SW480 (cell line): ENCODE measurements at regions not wholly inside any gene's neighbourhood (a gene's known extent, or its start where the extent isn't known, plus 50 kb on each side); places are given as distances from the start of the nearest gene placed in this dataset.
A peak's percentile ranks its signal among the peaks of the same experiment; 100 is the strongest.

Experiments used
- DNase-seq: peaks from one replicate; pipeline ENCODE4 v3.0.0-alpha.2; 2016; ENCODE audit warnings: low spot score

GRCh38 chr4:54988655-54989054 lies 136.7 kb downstream of the KDR start:
- DNase-seq: no peak

DNA sequence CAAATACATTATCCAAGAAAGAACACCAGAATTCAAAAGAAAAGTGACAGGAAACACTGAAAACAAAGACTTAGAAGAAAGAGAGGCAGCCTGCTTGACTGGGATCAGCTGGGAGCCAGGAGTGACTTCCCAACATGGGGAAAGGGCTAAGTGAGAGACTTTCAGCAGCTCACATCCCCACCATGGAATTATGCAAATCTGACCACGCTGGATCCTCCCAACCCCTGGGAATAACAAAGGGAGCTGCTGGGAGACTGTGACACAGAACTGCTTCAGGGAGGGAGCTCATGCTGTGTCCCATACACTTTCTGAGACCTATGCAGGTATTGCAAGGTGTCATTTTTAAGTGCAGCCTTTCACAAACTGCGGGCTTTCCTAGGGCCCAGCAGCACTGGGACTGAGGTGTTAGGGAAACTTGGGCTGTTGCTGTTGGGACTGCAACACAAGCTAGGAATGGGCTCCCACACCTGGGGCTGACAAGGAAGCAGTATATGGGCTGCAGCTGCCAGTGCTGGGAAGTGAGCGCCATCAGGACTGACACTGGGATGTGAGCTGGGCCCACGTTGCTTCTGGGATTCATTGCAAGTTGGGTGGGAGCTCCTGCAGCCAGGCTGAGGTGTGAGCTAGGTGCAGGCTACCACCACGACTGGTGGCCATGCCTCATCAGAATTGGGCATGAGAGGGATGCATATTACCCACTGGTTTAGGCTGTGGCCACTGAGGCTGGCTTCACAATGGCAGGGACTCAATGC lies 139.1 kb downstream of the KDR start:
- no peak for DNase-seq

- no peak for DNase-seq
Observed at GRCh38 chr4:54976682-54977081, 148.7 kb downstream of the KDR start.

- DNase-seq: no peak
Observed at GRCh38 chr4:54976031-54976430, 149.4 kb downstream of the KDR start.

GRCh38 chr4:54973784-54974183 lies 151.6 kb downstream of the KDR start:
- no peak for DNase-seq

DNA sequence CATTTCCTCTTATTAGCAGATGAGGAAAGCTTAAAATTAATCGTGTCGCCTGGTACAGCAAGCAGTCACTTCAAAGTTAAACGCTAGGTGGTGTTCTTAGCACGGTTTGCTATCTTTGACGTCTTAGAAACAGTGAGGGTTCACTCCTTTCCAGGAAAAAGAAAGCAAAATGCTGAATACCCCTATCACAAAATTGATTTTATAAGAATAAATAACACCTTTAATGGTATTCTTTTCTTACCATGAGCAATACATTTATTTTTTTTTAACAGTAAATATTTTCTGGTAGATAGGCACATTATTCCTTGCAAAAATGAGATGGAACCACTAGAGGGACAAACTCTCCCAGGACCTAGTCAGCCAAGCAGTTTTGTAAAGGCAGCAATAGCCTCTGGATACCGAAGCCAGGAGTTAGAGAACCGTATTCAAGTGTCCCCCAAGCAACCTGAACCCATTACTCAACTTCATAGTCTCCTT lies 153.9 kb downstream of the KDR start:
- peak; percentile 12 for DNase-seq

GRCh38 chr4:54967289-54967688 lies 158.1 kb downstream of the KDR start:
- DNase-seq: no peak

- peak; percentile 47 for DNase-seq
Observed at GRCh38 chr4:54961357-54961975, 163.9 kb downstream of the KDR start.

DNA sequence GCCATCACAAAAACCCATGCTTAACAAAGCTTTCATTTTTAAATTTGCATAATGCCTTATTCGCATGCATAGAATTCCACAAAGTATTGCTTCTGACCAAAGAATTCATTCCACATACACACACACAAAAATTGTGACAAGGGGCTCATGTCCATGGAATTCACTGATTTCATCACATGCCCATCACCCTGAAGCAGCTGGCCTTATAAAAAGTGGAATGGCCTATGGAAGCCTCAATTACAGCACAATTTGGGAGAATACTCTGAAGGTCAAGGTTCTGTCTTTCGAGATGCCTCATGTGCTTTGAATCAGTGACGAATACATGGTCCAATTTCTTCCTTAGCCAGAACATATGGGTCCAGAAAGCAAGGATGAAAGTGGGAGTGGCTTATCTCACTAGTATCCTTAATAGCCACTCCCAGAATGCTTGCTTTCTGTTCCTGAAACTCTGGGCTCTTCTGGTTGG lies 165.7 kb downstream of the KDR start:
- DNase-seq: no peak

- no peak for DNase-seq
Observed at GRCh38 chr4:54959131-54959530, 166.3 kb downstream of the KDR start.

- no peak for DNase-seq
Observed at GRCh38 chr4:54958236-54958635, 167.2 kb downstream of the KDR start.

DNA sequence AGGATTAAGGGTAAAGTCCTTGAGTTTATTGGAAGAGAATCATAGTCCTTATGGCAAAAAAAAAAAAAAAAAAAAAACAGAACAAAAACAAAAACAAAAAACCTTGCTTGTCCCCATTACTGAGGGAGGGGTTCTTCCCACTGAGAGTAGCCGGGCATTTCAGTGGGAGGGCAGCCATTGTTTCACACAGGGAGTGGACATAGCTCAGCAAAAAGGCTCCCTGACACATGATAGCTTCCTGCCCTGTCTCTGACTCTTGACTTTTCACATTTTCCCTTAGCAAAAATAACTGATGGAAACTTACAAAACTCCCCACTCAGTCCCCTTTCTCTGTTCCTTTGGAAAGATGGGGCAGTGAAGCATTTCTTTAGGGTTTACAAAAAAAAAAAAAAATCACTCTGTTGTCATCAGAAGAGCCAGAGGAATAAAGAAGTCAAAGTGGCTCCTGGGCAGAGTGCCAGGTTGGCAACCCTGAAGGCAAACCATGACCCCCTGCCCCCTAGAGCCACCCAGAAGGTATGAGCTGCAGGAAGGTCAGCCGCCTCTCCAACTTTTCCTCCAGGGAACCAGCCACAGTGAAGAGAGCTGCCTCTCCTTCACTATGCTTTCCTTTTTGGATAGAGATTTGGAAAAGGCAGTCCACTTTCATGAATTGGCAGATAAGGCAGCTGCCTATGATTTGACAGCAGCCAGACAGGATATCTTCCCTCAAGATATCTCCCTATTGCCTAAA lies 170.6 kb downstream of the KDR start:
- no peak for DNase-seq

DNA sequence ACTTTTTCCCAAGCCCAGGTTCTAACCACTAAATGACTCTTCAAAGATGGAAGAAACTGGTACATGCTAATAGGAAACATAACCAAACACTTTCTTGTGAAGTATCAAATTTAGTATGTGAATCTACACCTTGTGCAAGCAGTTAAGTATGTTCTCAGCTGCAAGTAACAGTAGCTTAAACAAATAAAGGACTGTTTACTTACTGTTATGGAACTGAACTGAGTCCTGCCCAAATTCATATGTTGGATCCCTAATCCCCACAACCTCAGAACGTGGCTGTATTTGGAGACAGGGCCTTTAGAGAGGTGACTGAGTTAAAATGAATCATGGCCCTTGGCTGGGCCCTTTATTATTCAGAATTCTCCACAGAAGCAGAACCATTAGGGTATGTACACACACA lies 178.7 kb downstream of the KDR start:
- DNase-seq: no peak

DNA sequence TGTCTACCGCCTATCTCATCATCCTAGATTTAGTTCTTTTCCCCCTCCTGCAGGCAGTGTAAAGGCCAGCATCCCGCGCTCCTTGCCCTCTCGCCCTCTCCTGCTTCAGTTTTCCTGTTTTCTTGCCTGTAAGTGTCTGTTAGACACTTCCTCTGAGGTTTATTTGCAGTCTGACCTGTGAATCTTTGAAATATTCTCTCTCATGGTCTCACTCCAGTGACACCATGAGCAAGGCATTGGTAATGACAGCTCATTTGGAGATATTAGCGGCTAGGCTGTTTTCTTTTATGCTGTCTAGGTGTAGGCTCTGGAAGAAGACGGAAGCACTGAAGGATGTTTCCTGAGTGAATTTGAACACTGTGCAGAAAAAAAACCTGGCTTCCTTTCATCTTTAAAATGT lies 179.6 kb downstream of the KDR start:
- DNase-seq: no peak

DNA sequence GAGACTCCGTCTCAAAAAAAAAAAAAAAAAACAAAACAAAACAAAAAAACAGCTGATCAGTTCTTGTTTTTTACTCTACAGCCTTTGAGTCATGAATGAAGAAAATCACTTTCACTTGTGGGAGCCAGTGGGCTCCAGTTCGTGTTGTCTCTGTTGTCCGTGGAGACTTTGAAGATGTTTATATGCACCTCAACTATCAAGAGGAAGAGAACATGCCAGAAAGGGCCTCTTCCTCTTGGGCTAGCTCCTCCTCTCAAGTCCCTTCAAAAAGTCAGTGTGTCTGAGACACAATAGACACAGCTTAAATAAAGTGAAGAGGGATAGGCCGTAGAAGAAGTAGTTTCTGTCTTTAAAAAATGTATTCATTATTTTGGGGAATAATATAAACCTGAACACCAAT lies 182.7 kb downstream of the KDR start:
- DNase-seq: no peak

- no peak for DNase-seq
Observed at GRCh38 chr4:54941994-54942552, 183.3 kb downstream of the KDR start.

DNA sequence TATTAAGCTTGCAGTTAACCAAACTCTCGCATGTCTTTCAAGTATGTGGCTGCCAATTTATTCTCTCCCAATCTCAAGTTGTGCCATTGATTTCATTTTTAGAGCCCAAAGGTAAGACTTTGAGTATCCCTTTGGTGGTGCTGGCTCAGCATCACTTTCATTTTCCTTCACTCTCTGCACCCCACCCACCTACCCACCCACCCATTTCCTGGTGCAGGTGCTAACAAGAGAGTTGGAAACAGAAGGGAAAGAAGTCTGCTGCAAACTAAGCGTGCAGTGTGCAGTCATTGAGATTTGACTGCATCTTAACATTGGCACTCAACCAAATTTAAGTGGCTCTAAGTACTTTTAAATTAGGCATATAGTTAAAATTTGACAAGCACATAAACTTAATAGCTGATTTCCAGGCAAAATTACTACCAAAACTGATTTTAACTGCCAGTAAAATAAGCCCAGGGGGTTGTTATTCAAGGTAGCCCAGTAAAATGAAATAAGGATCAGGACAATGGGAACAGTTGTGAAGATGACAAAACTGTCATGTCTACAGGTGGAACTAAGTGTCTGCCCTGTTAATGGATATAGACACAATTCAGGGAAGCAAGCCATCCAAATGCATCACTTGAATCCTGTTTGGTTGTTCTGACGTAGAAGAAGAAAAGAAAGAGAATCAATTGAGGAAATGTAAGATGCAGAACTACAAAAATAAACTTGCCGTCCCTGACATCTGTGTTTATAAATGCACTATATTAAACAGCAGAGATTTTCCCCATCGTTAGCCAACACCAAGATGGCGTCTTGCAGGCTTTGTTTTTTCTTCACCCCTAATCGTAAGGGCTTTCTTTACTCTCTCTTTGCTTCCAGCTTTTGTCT lies 184.2 kb downstream of the KDR start:
- DNase-seq: no peak

GRCh38 chr4:54937501-54937900 lies 187.9 kb downstream of the KDR start:
- DNase-seq: no peak

GRCh38 chr4:54933579-54933978 lies 191.8 kb downstream of the KDR start:
- no peak for DNase-seq

DNA sequence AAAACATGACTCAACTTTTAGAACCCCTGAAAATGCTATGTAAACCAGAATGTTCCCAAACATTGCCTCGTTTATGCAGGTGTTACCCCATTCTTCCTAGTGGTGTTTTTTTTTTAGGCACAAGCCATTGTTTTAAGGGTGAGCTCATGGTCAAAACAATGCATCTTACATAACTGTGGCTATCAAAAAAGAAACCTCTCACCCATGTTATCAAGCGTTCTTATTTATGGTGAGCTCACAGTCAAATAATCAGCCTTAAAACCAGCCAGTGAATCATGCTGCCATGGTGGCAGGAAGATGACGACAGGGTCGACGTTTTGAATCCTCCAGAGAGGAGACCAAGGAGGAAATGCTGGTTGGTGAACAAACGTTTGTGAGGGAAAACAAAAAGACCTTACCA lies 195.2 kb downstream of the KDR start:
- peak; percentile 29 for DNase-seq

DNA sequence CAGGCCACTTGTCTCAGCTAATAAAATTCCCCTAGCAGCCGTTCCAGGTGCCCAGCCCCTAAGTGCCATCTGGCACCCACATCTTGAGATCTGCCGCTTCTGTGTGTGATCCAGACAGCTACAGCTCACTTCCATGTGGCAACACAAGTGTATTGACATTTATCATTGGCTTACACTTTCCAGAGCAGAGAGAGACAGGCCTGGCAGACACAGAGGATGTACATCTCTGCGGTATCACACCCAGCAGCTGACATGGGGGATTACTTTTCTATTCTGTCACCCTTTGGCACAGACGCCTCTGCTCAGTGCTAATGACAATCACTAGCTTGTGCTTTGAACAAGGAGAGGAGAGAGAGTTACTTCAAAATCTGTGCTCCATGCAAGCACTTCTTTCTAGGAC lies 195.9 kb downstream of the KDR start:
- no peak for DNase-seq

DNA sequence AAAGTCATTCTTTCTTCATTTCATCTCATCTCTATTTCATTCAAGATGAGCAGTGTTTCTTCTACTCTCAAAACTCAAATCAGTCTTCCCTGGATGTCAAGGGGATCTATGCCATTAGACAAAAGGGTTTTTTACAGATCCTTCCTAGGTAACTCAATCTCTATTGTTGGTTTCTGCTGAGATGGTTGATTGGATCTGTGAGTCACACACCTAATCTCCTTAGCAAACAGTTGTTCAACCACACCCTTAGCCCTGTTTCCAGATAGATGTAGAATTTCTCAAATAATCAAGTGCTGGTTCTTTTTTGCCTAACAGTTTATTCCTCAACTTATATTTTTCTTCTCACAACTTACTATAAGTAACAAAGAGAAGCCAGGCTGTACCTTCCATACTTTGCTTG lies 200.5 kb downstream of the KDR start:
- peak; percentile 3 for DNase-seq
